IMR-90 (cell line): ENCODE measurements at regions not wholly inside any gene's neighbourhood (a gene's known extent, or its start where the extent isn't known, plus 50 kb on each side); places are given as distances from the start of the nearest gene placed in this dataset.
A peak's percentile ranks its signal among the peaks of the same experiment; 100 is the strongest.

Experiments used
- ATAC-seq: fragments of 200-7000 bp; cut with Tn5 transposase; 2 replicates; pipeline ENCODE4 v1.9.1; 2020; ENCODE audit warnings: low read depth, mild to moderate bottlenecking, moderate library complexity
- BruUV-seq: library from RNA; stranded (reverse); fragments of 400-500 nt; replicated peaks from 2 replicates; lab custom pipeline; 2021; lab: Mats Ljungman, UMichigan
- CTCF ChIA-PET: fragments of 300-600 bp; formaldehyde crosslinking; extraction: SDS; loops from one replicate; lab custom pipeline; 2021; ENCODE audit warnings: antibody characterized with exemption; lab: Yijun Ruan, JAX
- POLR2A ChIA-PET: fragments of 300-600 bp; sonication (Branson Sonifier 250); formaldehyde crosslinking; loops from one replicate; lab custom pipeline; 2022; ENCODE audit warnings: antibody characterized with exemption; ENCODE audit not compliant: unreplicated experiment; lab: Charles Lee
- DNase-seq: peaks from one replicate; pipeline ENCODE4 v3.0.0; 2013
- H2AFZ ChIP-seq: replicated peaks from 2 replicates; pipeline ENCODE3; 2013; ENCODE audit warnings: low read length, mild to moderate bottlenecking; ENCODE audit not compliant: poor library complexity
- H2AK5ac ChIP-seq: 2 replicates; pipeline ENCODE4 v1.6.1; 2013; ENCODE audit warnings: low read depth, low read length, inconsistent platforms
- H2AK9ac ChIP-seq: replicated peaks from 2 replicates; pipeline ENCODE3; 2013; ENCODE audit warnings: mild to moderate bottlenecking, low read depth, low read length, moderate library complexity; ENCODE audit not compliant: poor library complexity
- H2BK120ac ChIP-seq: 2 replicates; pipeline ENCODE4 v1.6.1; 2013; ENCODE audit warnings: low read depth, low read length, inconsistent platforms
- H2BK15ac ChIP-seq: 3 replicates; pipeline ENCODE4 v1.6.1; 2013; ENCODE audit warnings: low read depth, low read length, inconsistent platforms
- H2BK20ac ChIP-seq: 2 replicates; pipeline ENCODE4 v1.6.1; 2013; ENCODE audit warnings: low read depth, mild to moderate bottlenecking, inconsistent platforms, low read length, moderate library complexity
- H2BK5ac ChIP-seq: 2 replicates; pipeline ENCODE4 v1.6.1; 2013; ENCODE audit warnings: mild to moderate bottlenecking, low read depth, low read length, inconsistent platforms; ENCODE audit not compliant: poor library complexity, severe bottlenecking
- H3K14ac ChIP-seq: replicated peaks from 2 replicates; pipeline ENCODE4 v1.6.1; 2013; ENCODE audit warnings: low read depth, low read length, inconsistent platforms
- H3K18ac ChIP-seq: 2 replicates; pipeline ENCODE4 v1.6.1; 2013; ENCODE audit warnings: low read depth, low read length, control low read depth
- H3K23ac ChIP-seq: 2 replicates; pipeline ENCODE4 v1.6.1; 2013; ENCODE audit warnings: low read depth, low read length, inconsistent platforms
- H3K27ac ChIP-seq: 2 replicates; pipeline ENCODE4 v1.5.1; 2013; ENCODE audit warnings: mild to moderate bottlenecking, control low read depth, low read length; ENCODE audit not compliant: insufficient read depth
- H3K27me3 ChIP-seq: 2 replicates; pipeline ENCODE4 v1.6.1; 2013; ENCODE audit warnings: low read length; ENCODE audit not compliant: control insufficient read depth, insufficient read depth
- H3K36me3 ChIP-seq: 2 replicates; pipeline ENCODE4 v1.6.1; 2013; ENCODE audit warnings: low read length, mixed read lengths; ENCODE audit not compliant: control insufficient read depth, insufficient read depth
- H3K4ac ChIP-seq: 2 replicates; pipeline ENCODE4 v1.6.1; 2013; ENCODE audit warnings: low read depth, low read length, inconsistent platforms
- H3K4me1 ChIP-seq: 2 replicates; pipeline ENCODE4 v1.6.1; 2013; ENCODE audit warnings: low read length, mixed read lengths; ENCODE audit not compliant: control insufficient read depth, insufficient read depth
- H3K4me2 ChIP-seq: 2 replicates; pipeline ENCODE4 v1.6.1; 2013; ENCODE audit warnings: low read depth, mild to moderate bottlenecking, control low read depth, low read length, moderate library complexity
- H3K4me3 ChIP-seq: 2 replicates; pipeline ENCODE4 v1.5.1; 2013; ENCODE audit warnings: low read depth, mild to moderate bottlenecking, control low read depth, low read length, moderate library complexity; ENCODE audit not compliant: insufficient read depth
- H3K56ac ChIP-seq: 2 replicates; pipeline ENCODE4 v1.6.1; 2013; ENCODE audit warnings: low read length, inconsistent platforms; ENCODE audit not compliant: insufficient read depth; ENCODE audit errors: extremely low read depth
- H3K79me1 ChIP-seq, 2 experiments: 2 replicates each; pipeline ENCODE4 v1.6.1; 2013; ENCODE audit warnings: low read length in 2 of 2, inconsistent platforms in 1 of 2, low read depth in 1 of 2
- H3K9ac ChIP-seq: 2 replicates; pipeline ENCODE4 v1.6.1; 2013; ENCODE audit warnings: low read depth, low read length, control low read depth
- H3K9me1 ChIP-seq: 2 replicates; pipeline ENCODE4 v1.6.1; 2013; ENCODE audit warnings: low read length, inconsistent platforms; ENCODE audit not compliant: insufficient read depth
- H3K9me3 ChIP-seq: 2 replicates; pipeline ENCODE4 v1.6.1; 2013; ENCODE audit warnings: low read length; ENCODE audit not compliant: control insufficient read depth, insufficient read depth
- H4K20me1 ChIP-seq: 2 replicates; pipeline ENCODE4 v1.6.1; 2013; ENCODE audit warnings: low read length, inconsistent platforms; ENCODE audit not compliant: insufficient read depth
- H4K5ac ChIP-seq: 2 replicates; pipeline ENCODE4 v1.6.1; 2013; ENCODE audit warnings: mild to moderate bottlenecking, low read depth, low read length, control low read depth
- H4K8ac ChIP-seq, 2 experiments: 2 replicates each; pipeline ENCODE4 v1.6.1; 2013; ENCODE audit warnings: low read depth in 2 of 2, low read length in 2 of 2, control low read depth in 1 of 2, inconsistent platforms in 1 of 2
- H4K91ac ChIP-seq: 2 replicates; pipeline ENCODE4 v1.6.1; 2013; ENCODE audit warnings: low read depth, low read length, inconsistent platforms; ENCODE audit not compliant: insufficient read depth
- FOS ChIP-seq: fragments of 150-350 bp; IDR thresholded peaks from 2 replicates; pipeline ENCODE4 v1.6.1; 2016; ENCODE audit warnings: low read depth, low read length
- RAD21 ChIP-seq: IDR thresholded peaks from 2 replicates; pipeline ENCODE4 v1.6.1; 2012; ENCODE audit warnings: low read length, improper control_type of control experiment
- WGBS, 2 experiments: methylation state at CpG; one replicate each; pipeline versions ENCODE4 v1.1.5 to v1.1.7; 2013; ENCODE audit warnings: missing lambda C conversion rate in 2 of 2; ENCODE audit not compliant: insufficient read length in 1 of 2; ENCODE audit errors: extremely low coverage in 2 of 2; 5-methylcytosine and 5-hydroxymethylcytosine counted together
- dilution Hi-C: fragments of 300-500 bp; cut with HindIII; formaldehyde crosslinking; loops from one replicate; pipeline ENCODE4 v1.14.3; 2018; ENCODE audit warnings: low sequenced_read_pairs; ENCODE audit not compliant: unreplicated experiment
- in situ Hi-C: fragments of 300-500 bp; cut with MboI; formaldehyde crosslinking; loops from 3 replicates; pipeline ENCODE4 v1.14.3; 2019; ENCODE audit warnings: low sequenced_read_pairs, inconsistent platforms, mixed read lengths
- intact Hi-C: fragments of 100-400 bp; cut with micrococcal nuclease; formaldehyde crosslinking; loops from 2 replicates; pipeline ENCODE4 v1.10.0; 2022

DNA sequence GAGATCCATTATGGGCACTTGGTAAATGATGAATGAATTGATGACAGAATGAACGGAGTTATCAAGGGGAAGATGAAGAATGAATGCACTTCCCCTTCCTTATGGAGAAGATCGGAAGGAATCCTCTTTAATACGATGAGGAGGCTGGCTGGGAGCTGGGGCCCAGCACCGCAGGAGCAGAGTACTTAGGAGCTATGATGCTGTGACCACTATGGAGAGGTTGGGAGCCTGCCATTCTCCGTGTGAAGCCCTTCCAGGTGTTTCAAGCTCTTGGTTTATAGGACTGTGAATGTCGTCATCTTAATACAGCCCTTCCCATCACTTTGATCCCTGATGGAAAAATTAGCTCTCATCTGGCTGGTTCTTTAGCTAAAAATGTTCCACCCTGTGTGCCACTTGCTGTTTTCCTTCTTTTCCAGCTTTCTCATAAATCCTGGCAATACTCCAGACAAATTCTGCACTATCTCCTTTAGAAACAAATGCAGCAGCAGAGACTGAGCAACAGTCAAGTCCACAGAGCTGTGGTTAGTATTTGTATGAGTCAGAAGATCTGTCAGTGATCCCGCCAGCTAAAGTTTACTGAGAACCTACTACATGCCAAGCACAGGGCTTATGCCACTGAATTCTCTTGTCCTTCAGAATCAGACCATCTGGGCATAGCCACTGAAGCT, 263.1 kb upstream of the CRY1 start:
- Histone ChIP-seq H3K14ac (no peak overlapping the region), H3K56ac (no peak overlapping the region), H3K18ac (no peak overlapping the region), H3K9me1 (no peaks in the 10 kb centered on the region), H3K9me3 (no peaks in the 10 kb centered on the region), H4K8ac (no peak overlapping the region), H3K4me2 (peak overlapping the region; percentile 7; the same call in 1 of the 2 replicates), H3K4me3 (no peak overlapping the region), H3K27ac (no peak overlapping the region), H3K4ac (no peak overlapping the region), H4K5ac (no peak overlapping the region), H2BK120ac (no peak overlapping the region), H3K4me1 (peaks cover 4% of the 10 kb centered on the region), H4K20me1 (no peaks in the 10 kb centered on the region), H2AK9ac (no peak overlapping the region), H2AK5ac (no peak overlapping the region), H3K36me3 (no peaks in the 10 kb centered on the region), H3K9ac (no peak overlapping the region), H2BK15ac (no peak overlapping the region), H2AFZ (no peak overlapping the region), H3K23ac (no peak overlapping the region), H4K91ac (no peak overlapping the region), H2BK20ac (no peak overlapping the region), H2BK5ac (no peak overlapping the region), H3K79me1 (no peaks in the 10 kb centered on the region), H3K27me3 (0 out of 2 replicates have a peak, but pooled peaks cover 2% of the 10 kb centered on the region)
- intact Hi-C loops: no loop called here
- BruUV-seq: no TSS peak
- WGBS, 2 experiments: no CpG with 5 or more reads among the region's 7 CpGs
- ATAC-seq (peak; percentile 88), DNase-seq (peak; percentile 91)
- dilution Hi-C loops: no loop called here
- ChIA-PET POLR2A (no interaction called here), CTCF (interaction anchor here (1.9 kb wide), 1 partner anchor 224 kb away, joined by 4 read pairs; no protein-coding TSS in a partner anchor)
- TF ChIP-seq RAD21: no peak
- TF ChIP-seq FOS: peak; percentile 44; the same call in 1 of the 2 replicates
- in situ Hi-C loops: no loop called here
